GM19239 (cell line): ENCODE measurements at regions not wholly inside any gene's neighbourhood (a gene's known extent, or its start where the extent isn't known, plus 50 kb on each side); places are given as distances from the start of the nearest gene placed in this dataset.

ENCODE experiments used
- DNase-seq: peaks from one replicate; pipeline ENCODE4 v3.0.0; 2011; ENCODE audit warnings: low spot score; ENCODE audit not compliant: insufficient read length
- FAIRE-seq: peaks from 2 replicates; lab custom pipeline; 2011; peaks lifted over from hg19 to GRCh38; lab: Jason Lieb, UNC

DNA sequence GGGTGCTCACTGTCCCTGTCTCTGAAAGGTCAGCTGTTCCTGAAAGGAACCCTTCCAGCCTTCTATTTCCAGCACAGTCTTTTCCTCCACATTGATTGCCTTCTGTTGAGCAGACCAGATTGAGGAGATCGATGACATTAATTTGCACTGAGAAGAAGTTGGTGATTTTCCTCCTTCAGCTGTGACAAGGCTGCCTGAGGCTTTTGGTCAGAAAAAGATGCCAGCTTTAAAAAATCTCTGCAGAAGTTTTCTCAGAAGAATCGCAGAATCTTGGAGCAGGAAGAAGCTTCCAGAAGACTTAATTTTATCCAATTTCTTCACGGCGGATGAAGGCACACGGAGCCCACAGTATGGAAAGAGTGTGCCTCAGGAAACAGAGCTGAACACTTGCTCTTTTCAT is 112.8 kb downstream of the FAM43A start:
- DNase-seq (no peak), FAIRE-seq (no peak)

DNA sequence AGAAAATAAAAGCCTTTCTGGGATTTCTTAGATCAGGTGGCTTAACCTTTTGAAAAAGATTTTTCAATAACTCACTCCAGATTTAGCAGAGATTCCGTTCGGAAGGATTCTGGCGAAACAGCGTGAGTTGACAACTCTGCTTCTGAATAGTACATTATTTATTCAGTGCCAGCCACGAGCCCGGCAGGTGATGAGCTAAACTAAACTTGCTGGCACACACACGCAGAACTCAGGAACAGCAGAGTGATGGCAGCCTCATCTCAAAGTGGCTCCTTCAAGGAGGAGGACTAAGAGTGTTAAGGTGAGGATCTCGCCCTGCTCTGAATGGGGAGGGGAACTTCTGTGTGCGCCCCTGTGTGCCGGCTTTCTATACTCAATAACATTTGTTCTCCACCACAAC is 114.3 kb downstream of the FAM43A start:
- FAIRE-seq = no peak
- no peak for DNase-seq

DNA sequence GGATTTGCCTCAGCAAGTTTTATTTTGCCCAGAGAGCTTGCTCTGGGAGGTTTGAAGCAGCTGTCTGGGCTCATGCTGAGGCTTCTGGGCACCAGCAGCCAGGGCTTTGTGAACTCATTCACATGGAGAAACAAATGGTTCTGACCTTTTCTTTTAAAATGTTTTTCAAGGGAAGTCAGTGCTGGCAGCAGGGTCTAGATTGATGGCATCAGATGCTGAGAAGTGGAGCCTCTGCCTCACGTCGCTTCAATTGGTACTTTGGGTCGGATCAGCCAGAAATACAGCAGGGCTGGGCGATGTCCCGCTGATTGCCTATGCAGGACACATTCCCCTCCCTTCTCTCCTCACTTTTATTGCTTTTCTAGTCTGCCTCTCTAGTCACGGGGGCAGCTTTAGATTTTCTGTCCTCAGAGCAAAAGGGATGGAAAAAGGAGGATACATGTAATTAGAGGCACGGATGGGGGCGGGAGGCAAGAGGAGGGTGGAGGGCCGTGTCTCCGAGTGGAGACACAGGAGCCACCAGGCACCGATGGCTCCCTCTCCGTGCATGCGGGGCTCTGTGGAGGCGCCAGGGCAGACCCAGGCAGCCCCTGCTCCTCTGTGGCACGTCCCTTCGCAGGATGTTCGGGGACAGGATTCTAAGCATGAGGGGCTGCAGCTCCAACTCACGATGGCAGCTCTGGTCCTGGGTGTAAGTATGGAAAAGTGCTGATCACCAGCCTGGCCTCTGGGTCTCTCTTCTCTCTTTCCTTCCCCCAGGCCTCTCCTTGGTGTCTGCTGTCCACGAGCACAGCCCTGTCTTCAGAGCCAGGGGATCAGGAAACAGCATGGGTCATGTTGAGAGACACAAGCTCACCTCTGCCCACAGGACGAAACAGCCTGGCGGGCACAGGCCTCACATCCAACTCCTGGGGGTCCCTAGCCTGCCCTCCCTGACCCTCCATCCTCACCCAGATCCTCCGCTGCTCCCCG is 116.1 kb downstream of the FAM43A start:
- DNase-seq = no peak
- no peak for FAIRE-seq

DNA sequence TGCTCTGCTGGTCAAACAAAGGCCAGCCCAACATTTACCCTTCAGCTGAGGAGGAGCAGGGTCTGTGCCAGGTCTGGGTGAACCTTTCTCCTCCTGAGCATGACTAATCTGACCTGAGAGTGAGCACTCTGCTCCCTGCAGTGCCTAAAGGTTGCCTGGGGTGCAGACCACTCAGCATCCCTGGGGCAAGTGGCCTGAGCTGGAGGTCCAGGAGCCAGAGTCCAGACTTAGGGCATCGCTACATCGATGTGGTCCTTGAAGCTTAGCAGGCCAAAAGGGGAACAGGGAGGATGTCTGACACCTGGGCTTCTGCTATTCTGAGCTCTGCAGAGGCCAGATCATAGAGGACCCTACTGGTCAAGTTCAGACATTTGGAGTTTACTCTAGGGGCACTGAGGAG is 119.1 kb downstream of the FAM43A start:
- FAIRE-seq (no peak), DNase-seq (no peak)

DNA sequence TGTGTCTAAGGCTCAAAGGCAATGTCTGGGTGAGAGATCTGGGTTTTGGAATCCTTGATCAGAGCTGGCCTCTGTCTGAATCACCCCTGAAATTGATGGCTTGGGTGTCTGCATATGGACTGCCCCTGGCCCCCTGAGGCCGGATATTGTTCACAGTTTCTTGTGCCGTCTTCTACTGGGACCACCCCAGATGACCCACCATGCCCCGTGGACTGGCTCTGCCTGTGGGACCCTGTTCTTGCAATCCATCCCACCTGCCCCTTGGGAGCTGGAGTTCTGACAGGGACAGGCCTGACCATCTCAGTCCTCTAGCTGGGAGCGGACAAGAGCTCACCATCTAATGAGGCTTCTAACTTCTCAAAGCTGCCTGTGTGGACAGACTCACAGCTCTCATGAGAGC is 119.9 kb downstream of the FAM43A start:
- FAIRE-seq (no peak), DNase-seq (no peak)

DNA sequence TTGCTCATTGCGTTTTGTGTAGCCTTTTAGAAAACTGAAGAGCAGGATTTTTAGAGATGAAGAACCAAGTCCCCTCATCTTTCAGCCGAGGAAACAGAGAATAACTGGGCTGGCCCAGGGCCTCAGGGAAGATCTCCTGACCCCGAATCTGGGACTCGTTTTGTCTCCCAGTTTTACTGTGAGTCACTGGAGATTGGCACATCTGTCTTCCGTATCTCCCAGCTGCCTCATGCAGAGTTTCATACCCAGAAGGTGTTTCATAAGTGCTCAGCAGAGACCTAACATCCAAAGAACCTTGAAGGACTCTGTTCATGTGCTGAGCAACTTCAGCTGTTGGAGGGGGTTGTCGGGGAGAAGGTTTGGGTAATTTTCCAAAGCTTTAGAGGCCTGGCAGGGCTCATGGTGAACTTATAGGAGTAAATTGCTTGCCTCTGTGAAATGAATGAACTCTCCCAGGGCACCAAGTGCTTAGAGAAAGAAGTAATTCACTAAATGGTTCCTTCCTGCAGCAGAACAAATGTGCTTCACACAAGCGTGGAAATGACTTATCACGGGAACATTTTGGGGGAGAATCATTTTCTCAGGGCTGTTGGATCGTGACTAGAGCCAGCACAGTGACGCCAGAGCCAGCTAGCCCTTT is 121.4 kb downstream of the FAM43A start:
- DNase-seq (no peak), FAIRE-seq (no peak)

DNA sequence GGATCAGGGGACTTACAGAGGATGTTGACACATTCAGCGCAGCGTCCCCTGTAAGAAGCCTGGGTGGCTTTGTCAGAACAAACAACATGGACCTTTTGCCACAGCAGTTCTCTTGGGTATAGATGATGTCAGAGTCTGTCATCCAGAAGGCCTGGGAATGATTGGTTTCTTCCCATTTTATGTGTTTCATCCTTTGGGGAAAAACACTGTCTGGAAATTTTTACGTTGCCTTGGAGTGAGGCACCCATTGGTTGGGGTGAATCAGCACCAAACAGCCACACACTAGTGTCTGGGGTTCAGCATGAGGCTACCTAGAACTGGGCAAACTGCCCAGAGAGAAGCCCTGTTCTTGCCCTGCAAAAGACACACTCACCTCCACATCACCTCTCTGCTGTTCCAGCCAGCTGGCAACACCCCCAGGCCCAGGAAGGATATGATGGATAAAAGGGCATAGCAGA is 123.0 kb downstream of the FAM43A start:
- DNase-seq (no peak), FAIRE-seq (no peak)

DNA sequence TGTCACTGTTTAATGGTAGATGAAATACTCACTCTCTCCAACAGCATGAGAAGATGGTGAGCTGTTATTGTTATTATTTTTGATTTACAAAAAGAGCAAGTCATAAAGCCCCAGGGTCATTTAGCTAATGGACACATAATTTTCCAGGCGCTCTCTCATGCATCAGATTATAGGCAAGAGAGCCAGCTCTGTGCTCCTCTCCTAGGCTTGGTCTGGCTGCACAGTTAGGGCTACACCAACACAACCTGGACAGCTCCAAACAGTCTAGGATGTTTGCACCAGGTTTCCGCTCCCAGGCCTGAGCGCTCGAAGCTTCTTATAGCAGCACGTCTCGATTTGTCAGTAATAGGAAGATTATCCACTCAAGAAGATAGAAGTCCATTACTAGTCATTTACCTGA is 123.7 kb downstream of the FAM43A start:
- FAIRE-seq (no peak), DNase-seq (no peak)

DNA sequence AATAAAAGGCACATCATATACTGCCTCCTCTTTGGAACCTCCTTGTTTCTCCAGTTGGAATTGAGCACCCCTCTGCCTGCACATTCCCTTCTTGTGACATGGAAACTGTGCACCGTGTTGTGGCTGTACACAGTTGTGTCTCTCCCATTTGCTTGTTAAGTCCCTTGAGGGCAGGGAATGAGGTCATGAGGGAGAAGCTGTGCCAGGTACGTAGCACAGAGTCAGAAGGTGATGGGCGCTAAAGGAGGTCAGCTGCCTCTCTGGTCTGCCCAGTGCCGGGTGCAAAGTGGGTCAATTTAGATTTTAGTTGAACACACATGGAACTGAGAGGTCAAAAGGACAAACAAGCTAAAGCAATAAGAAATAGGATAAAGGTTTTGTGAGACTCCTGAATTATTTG is 124.4 kb downstream of the FAM43A start:
- FAIRE-seq (no peak), DNase-seq (no peak)

DNA sequence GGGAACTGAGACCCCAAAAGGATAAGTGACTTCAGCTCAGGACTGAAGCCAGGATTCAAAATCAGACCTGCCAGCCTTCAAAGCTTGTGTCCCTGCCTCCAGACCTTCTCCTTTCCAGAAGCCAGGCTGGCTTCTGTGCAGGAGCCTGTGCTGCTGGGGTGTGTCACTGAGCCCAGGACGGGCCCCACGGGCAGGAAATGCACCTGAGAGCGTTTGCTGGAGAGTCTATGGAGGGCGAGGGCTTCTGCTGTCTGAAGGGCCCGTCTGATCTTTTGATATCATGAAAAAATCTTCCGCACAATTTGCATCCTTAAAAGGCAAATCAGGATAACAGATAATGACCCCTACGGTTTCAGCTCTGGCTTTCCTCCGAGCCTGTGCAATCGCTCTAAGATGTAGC is 125.4 kb downstream of the FAM43A start:
- no peak for FAIRE-seq
- DNase-seq = no peak

DNA sequence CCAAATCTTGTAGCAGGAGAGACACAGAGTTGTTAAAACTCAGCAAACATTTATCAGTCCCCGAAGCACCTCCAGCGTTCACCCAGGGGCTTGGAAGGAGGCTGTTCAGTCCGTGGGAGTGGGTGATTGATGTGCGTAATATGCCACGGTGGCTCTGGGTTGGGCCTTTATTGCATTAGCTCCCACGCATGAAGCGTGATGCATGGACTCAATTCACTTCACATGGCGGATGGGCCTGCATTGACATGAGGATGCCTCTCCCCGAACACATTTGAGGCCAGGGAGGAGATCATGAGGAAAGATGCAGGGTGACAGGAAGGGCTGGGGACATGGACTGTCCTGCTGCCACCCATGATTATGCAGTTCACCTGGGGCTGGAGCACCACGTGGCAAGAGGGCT is 126.5 kb downstream of the FAM43A start:
- no peak for FAIRE-seq
- no peak for DNase-seq

DNA sequence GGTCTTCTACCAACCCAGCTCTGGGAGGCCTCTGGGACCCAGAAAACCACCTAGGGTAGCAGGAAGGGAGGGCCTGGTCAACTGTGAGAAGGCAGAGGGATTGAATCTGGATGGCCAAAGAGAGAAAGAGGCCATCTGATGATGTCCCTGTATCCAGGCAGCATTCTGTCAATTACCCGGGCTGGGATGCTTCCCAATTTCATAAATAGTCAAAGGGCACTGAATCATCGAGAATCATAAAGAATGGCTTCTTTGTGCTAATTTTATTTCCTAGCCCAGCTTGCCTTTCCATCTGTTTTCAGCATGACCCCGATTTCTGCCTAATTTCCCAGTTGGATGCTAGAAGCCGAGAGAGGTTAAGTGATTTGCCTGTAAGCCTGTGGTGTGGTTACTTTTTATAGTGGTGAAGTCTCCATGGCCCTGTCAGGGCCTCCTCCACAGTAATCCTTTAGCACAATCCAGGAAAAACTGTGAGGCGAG is 129.2 kb downstream of the FAM43A start:
- FAIRE-seq (no peak), DNase-seq (no peak)

DNA sequence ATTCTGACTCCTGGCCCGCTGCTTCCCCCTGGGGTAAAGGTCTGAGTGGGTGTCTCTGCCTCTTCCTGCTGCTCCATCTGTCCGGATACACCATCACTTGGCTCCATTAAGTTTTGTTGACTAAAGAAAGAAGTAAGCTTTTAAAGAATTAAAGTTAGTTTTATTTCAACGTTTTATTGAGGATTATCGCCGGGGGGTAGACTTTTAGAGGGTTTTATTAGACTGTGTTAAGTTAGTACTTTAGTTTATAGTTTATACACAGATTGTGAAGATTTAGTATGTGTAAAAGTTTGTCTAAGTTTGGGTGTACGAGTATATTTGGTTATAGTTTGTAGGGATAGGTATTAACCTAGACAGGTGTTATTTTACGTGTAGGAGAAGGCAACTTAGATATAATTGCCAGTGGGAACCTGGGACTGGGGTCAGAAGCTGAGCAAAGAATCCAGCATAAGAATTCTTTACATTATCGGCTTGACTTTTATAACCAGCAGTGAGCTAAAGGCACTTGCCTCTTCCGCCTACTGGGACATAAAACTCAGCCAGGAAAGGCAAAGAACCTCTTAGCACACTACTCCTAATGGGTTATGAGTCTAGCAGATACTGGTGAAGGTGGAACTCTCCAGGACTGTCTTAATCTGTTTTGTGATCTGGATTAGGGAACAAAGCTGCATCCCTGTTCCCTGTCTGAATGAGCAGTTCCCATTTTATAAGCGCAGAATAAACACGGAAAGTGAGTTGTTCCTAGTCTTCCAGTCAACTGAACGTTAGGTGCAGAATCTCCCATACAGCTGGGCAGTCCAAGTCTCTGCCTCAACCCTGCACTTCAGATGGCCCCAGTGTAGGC is 131.3 kb downstream of the FAM43A start:
- DNase-seq = no peak
- no peak for FAIRE-seq

DNA sequence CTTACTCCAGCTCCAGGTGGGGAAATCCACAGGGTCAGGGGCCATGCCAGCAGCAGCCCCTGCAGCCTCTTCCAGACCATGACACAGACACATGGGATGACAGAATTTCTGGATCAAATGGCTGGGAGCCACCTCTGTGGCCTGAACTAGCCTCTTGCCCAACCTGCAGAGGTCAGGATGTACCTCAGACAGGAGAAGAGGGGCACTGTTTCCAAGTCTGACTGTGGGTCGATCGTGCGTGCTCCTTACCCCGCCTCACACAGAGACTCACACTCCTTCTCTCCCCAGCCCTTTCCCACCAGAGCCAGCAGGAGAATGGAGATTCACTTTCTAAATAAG is 131.9 kb downstream of the FAM43A start:
- FAIRE-seq = no peak
- DNase-seq = no peak

DNA sequence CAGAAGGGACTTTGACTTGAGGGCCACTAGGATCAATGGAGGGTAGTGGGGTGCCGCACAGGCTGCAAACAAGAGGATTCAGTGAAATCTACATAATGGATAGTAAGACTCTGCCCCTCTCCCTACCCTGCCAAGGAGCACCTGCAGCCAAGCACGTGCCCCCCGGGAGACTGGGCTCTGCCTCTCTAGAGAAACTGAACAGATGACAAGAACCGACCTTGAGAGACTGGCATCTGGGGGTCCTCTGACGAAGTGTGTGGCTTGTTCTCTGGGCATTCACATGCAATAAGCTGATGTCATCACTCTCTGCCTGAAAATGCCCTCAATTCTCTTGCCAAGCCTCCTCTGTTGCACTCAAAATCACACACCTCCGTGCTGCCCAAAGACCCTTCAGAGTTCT is 132.3 kb downstream of the FAM43A start:
- no peak for FAIRE-seq
- no peak for DNase-seq

DNA sequence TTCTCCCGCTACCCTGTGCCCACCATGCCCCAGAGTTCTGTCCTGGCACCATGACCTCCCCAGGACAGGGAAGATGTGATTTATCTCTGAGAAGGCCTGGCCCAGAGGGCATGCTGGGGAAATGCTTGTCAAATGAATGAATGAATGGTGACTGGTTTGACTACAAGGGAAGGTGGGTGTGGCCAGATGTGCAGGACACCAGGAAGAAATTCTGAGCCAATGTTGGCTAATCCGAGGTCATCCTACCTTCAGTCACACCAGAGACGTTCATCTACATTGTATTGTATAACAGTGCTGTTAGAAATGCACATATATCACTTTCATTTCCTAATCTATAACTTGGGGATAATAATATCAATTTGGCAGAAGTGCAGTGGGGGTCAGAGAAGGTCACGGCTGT is 138.4 kb downstream of the FAM43A start:
- FAIRE-seq (no peak), DNase-seq (no peak)

DNA sequence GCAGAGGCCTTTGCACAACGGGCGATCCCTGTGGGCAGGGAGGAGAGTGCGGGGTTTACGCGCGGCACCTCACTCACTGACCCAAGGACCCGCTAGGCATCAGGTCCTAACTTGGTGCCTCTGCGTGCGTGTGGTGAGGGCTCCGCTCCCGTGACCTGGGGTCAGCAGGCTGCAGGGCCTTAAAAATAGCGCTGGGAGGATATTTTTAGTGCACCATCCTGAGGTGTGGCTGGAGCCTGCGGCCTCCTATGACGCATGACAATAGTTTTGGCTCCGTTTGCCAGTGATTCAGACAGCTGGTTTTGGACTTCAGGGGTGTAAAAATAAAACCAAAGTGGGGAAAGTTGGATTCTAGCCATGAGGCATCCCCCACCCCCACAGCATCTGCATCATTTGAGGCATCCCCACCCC is 139.0 kb downstream of the FAM43A start:
- FAIRE-seq = no peak
- DNase-seq = no peak

DNA sequence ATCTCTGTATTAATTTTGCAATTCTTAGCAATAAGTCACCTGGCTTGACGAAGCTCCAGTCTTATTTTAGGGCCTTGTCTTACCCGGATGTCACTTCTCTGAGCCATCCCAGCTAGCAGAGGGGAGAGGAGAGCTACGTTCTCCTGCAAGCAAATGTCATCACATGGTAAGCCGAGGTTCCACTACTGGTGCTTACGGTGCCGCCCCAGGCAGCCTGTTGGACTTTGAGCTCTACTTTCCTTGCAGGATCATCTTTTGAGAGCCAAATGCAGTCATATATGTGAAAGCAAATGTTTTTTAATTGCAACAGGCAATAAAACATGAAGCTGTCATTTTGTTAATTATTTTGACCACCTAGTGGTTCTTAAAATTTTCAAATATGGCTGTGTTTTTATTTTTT is 140.9 kb downstream of the FAM43A start:
- FAIRE-seq (no peak), DNase-seq (no peak)

DNA sequence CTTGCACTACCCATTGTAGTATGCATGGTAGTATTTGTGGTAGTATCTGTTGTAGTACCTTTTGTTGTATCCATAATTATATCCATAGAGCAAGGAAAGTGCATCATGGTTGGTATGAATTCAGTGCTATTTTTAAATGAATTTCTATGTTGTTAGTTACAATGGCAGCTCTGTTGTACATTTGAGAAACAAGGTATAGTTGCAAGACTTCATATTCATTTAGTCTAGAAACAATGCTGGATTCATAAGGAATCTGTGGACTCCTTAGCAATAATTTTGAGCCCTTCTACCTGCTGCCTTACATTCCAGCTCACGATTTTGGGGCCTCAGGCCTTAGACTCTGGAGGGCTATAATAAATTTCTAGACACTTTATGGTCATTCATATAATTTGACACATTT is 141.8 kb downstream of the FAM43A start:
- no peak for DNase-seq
- FAIRE-seq = no peak

DNA sequence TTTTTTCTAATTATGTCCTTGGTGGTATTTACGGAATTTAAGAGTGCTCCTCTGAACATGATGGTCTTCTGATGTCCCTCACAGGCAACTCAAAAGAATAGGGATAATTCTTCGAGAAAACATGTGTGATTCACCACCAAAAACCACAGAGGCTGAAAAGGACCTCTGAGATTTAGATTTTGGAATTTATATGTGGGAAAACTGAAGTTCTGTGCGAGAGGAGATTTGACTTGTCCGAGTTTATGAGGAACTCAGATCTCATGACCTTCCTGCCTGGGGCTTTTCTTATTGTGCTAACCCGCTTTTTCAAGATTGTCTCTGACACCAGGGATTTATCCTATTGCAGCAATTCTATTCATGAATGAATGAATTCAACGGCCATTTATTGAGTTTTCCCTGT is 142.4 kb downstream of the FAM43A start:
- FAIRE-seq (no peak), DNase-seq (no peak)

DNA sequence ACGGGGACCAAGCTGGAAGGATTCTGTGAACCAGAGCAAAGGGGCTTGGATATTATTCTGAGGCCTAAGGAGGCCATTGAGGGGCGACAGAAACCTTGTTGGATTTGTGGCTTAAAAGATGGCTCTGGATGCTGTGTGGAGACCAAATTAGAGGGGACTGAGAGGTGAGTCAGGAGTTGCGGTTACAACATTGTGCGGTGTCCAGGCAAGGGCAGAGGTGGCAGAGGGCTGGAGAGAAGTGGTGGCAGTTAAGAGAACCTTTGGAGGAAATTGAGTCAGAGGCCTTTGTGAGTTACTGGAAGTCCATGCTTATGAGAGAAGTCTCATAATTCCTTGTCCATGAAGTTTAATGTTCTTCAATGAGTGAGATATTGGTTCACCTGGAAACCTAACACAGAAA is 143.2 kb downstream of the FAM43A start:
- DNase-seq (no peak), FAIRE-seq (no peak)
